NCI-H1105 (cell line): ENCODE measurements at regions not wholly inside any gene's neighbourhood (a gene's known extent, or its start where the extent isn't known, plus 50 kb on each side); places are given as distances from the start of the nearest gene placed in this dataset.
"Not testable (repeated sequence)": the region's sequence is repeated elsewhere in the genome, so short reads cannot be mapped to it uniquely, and the experiment has no call there.

Experiments used
- DNase-seq: peaks from one replicate; lab custom pipeline; 2025; lab: John Stamatoyannopoulos, UW

DNA sequence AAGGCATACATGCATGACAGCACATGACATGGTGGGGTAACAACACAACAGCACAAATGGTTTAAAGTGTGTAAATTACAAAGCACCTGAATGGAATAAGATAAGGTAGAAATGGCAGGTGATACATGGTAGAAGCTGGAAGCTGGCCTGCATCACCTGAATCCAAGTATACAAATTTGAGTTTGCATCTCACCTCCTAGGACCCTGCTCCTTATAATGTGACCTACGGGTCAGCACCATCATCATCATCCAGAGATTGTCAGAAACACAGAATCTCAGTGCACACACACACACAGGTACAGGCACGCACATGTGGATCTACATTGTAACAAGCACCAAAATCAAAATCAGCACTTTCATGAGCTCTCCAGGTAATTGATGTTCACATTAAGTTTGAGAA is 1048.2 kb upstream of the AUTS2 start:
- no peak for DNase-seq

DNA sequence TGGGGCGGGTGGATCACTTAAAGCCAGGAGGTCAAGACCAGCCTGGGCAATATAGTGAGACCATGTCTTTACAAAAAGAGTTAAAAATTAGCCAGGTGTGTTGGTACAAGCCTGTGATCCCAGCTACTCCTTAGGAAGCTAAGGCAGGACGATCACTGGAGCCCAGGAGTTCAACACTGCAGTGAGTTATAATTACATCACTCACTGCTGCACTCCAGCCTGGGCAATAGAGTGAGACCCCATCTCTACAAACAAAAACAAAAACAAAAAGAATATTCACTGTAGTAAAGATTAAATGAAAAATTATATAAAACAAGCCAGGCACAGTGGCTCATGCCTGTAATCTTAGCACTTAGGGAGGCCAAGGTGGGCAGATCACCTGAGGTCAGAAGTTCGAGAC is 1047.6 kb upstream of the AUTS2 start:
- no peak for DNase-seq

DNA sequence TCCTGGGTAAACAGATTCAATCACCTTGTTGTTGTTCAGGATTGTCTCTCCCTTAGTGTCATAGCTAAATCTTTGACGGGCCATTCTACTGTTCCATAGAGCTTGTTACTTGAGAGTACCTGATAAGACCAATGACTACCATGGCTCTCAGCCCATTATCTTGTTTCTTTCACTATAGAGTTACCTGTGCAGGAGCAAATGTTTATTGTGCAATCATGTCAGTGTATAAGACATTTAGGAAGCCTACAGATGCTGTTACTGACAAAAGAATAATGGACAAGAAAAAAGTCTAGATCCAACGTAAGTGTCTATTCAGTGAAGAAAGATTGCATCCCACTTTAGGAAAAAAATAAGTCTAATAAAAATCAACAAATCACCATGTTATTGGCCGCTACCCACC is 1041.7 kb upstream of the AUTS2 start:
- no peak for DNase-seq

DNA sequence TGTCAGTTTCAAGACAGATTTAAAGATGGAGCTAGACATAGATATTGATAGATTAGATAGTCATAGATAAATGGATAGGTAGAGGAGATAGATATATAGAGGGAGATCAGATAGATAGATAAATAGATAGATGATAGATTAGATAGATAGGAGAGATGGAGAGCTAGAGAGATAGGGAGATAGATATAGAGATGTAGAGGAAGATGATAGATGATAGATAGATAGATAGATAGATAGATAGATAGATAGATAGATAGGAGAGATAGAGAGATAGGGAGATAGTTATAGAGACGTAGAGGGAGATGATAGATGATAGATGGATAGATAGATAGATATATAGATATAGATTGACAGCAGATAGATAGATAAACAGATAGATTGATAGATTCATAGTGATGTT is 1038.8 kb upstream of the AUTS2 start:
- DNase-seq: no peak

DNA sequence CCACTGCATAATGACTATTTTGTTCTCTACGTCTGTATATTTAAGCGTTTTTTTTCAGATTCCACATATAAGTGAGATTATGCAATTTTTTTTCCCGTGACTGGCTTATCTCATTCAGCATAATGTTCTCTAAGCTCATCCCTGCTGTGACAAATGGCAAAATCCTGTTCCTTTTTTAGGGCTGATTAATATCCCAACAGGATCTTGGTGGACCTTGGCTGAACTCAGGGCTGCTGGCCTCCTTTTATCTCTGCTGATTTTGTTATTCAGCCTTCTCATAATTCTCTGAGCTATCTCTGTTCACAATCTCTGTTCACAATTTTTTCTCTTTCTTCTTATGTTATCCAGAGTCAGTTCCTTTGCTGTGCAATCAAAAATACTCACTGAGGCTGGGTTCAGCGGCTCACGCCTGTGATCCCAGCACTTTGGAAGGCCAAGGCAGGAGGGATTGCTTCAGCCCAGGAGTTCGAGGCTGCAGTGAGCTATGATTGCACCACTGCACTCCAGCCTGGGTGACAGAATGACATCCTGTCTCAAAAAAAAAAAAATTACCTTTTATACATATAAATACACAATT is 1035.9 kb upstream of the AUTS2 start:
- no peak for DNase-seq

DNA sequence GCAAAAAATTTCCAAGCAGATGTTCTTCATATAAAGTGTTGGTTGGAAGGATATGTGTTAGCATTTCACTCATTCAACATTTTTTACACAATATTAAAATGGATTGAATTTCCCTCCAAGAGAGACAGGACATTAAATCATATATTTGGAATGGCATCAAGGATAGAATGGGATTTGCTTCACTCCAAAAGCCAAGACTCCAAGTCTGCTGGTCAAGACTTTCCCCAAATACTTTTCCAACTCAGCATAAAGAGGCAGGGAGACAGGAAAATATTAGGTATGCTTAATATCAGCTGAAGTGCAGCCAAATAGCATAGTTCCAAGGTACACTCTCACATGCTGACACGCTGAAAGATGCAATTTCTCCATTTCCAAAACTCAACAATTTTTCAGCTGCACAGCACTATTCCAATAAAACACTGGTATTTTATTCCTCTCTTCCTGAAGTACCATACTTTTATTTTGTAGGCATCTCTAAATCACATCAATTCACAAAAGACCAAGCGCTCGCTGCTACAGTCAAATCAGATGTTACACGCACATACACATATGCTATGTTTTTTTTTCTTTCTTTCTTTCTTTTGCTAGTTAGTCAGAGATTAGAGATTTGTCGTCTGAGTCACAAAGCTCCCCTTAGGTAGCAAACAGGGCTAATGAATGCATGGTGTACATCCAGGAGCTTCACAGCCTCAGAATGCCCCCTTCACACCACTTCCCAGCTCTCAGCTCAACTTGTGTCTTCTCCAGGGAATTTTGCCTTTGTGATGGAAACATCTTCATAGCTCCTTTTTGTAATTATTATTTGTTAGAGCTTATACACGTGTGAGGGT is 1033.8 kb upstream of the AUTS2 start:
- no peak for DNase-seq

DNA sequence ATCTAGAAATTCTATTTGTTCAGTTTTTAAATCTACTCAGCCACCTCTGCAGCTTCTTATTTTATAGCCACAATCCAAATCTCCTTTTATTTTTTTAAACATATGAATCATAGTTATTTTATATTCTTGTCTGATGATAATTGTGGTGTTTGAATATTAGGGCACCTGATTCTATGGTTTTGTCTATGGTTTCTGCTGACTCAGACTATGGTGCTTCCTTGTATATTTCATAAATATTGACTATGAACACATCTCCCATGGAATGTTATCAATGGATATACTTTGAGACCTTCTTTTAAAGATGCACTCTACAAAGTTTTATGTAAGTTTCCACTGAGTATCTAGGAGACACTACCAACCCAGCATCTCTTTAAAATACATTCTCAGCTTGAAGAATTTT is 1027.0 kb upstream of the AUTS2 start:
- DNase-seq: no peak

DNA sequence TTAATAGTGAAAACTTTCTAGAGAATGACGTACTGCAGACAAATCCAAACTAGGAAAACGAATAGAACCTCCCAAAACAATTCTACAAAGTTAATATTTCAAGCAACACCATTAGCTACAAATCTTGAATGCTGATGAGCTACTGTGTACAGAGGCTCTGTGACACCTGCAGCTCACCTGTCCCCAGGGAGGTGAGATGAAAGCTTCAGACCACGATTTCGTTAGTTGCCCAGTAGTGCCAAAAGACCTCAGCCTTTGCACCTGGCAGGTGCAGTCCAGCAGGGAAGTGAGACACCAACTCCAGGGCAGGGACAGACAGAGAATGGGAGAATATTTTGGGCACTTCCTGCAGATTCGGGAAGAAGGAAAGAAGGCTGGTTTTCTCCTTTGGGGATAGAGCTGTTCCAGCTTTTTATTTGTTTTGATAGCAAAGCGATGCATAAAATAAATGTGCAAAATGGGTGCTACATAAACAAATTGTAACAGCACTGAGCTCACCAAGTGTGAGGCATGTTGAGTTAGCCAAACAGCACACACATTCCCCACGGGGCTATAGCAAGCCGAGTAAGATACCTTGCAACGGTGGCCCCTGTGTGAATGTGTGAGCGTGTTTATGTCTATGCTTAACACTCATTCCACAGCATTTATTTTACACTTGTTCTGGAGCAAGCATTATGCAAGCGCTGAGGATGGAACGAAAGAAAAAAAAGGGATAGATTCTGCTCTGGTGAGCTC is 1024.8 kb upstream of the AUTS2 start:
- DNase-seq: peak; percentile 83

DNA sequence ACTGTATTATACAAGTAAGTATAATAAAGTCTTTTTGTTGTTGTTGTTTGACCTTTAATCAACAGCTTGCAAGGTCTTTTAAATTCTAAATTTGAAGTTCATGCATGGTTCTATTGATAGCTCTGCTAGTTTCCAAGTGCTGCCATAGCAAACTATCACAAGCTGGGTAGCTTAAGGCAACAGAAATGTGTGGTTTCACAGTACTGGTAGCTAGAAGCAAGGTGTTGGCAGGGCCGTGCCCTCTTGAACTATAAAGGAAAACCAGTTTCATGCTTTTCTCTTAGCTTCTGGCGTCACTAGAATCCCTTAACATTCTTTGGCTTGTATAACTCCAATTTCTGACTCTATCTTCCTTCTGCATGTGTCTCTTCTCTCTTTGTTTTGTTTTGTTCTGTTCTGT is 1021.9 kb upstream of the AUTS2 start:
- DNase-seq: no peak

DNA sequence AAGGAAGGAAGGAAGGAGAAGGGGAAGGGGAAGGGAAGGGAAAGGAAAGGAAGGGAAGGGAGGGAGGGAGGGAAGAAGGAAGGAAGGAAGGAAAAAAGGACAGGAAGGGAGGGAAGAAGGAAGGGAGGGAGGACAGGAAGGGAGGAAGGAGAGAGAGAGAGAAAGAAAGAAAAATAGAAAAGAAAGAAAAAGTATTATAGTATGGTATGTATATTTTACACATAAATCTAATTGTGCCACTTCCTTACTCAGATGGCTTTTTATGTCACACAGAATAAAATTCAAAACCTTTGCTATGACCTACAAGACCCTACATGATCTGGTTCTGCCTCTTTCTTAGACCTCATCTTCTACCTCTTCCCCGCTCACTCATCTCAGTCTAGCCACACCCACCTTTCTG is 1016.9 kb upstream of the AUTS2 start:
- DNase-seq: no peak

DNA sequence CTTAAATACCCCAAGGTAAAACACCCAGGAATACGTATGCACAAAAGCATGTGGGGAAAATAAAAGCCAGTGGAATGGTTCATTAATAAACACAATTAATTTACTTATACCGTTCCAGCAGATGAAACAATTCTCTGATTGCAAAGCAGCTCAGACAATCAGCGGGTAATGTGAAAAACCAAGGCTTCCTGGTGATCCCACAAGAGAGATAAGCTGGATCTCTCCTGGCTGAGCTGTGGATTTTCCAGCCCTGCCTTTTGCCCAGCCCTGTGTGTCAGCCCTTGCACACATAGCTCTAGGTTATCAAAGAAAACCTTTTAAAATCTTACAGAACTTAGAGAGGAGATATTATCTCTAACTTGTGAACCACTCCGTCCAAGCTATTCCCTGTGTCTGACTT is 1010.7 kb upstream of the AUTS2 start:
- DNase-seq: no peak

DNA sequence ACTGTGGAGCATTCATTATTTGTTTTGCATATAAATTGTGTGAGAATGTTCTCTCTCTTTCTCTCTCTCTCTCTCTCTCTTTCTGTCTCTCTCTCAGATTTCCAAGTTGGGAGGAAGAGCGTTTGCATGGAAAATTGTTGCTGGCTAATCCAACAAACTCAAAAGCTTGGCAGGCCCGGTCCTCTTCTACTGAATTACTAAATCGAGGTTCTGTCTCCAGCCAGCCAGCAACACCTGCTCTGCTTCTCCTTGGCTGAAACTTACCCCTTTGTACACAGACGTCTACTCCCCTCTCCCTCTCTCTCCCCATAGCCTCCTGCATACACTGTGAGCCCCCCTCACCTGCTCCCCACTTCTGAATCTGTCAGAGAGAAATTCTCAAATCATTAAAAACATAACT is 996.4 kb upstream of the AUTS2 start:
- DNase-seq: no peak

DNA sequence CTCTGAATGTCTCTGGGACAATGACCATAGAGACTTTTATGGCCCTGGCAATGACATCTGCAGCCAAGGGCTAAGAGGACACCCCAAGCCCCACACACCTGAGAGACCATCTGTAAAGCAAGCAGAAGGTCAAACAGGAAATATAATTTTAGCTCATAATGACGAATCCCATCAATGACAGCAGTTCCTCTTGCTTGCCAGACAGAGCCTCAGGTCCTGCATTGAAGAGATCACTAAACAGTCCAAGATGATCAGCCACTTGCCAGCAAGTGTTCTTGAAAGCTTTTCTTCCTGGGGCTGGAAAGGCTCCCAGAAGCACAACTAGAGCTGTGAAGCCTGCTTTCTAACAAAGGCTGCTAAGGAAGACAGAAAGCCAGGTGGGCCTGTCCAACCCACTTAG is 993.7 kb upstream of the AUTS2 start:
- no peak for DNase-seq

DNA sequence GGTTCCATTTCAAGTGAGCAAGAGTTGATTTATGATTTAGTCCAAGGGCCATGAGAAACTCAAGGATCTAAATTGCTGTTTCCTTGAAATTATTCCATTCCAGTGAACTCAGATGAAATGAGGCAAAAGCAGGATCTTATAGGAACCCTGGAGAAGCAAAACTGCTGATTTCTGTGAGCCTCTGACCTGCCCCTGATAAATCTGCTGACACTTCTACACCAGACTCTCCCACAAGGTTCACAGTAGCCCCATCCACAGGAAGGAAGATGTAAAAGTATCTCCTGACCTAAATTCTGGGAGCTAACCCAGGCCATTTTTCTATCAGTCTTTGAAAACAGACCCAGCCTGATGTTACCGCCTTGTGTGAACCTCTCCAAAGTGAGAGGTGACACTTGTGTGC is 987.6 kb upstream of the AUTS2 start:
- DNase-seq: no peak

DNA sequence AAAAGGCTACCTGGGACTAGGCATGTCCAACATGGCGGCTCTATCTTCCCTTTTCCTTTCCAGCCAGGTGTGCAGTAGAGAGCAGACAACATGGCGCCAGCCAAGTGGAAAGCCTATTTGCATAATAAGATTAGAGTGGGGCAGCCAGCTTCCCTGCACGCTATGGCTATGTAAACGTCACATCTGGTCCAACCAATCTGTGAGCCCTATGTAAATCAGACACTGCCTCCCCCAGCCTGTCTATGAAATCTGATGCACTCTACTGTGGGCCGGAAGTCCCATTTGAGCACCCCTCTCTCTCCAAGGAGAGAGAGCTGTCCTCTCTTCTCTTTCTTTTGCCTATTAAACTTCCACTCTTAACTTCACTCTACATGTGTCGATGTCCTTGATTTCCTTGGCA is 984.9 kb upstream of the AUTS2 start:
- peak; percentile 9 for DNase-seq

DNA sequence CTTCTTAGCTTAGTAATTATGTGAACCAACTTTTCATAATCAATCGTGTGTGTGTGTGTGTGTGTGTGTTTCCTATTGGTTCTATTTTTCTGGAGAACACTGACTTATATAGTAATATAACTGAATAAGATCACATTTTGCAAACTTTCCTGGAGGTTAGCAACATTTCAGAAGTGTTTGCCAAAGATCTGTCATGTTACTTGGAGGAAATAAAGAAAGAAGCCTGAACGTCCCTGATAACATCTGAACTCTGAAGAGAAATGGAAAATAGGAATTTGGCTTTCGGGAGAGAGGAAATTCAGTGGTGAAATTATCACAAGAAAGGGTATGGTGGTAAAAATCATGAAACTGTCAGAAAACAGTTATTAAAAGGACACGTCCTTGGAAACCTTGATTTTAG is 984.4 kb upstream of the AUTS2 start:
- no peak for DNase-seq

DNA sequence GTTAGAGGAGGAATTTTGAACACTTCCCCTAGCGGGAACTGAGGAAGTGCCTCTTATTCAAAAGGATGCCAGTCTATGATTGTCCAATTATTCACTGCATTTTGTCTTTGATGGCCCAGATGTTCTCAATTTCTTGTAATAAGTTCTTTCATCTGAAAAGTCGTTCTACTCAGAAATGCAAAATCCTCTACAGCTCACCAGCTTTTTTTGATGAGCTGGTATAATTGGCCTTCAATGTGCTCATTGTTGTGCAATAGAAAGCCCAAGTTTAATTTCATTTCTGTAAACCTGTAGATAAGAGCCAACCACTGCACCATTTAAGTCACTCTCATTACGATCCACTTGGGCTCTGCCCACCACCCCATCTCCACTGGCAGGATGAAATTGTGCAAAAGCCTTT is 978.7 kb upstream of the AUTS2 start:
- DNase-seq: no peak

DNA sequence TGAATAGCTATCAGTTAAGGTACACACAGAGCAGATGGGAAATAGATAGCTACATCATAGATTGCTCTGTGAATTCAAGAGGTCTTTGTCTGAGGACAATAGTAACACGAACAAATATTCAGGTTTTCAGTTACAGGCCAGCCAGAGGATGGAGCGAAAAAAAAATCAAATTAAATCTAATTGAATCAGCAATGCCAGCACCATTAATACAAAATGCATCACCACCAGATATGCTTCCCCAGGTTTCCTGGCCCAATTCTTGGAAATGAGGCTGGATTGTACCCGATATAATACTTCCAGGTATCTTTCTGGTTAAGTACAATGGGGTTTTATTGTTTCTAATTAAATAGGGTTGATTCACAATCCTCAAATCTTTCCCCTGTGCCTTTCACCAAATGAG is 975.8 kb upstream of the AUTS2 start:
- DNase-seq: no peak

DNA sequence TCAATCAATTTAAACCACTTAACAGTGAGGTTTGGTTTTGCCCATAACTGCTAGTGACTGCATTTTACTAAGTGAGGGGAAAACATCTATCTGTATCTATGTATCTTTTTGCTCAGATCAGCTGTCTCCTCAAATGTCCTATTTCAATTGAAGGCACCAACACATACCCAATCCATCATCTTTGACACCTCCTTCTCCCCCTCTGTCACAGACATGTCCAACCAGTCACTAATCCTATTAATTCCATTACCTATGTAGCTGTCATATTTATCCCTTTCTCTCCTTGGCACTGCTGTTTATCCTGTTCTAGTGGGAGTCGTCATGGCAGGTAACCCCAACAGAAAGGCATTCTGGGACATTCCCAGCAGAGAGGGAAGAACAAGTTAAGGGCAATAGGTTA is 975.2 kb upstream of the AUTS2 start:
- no peak for DNase-seq

DNA sequence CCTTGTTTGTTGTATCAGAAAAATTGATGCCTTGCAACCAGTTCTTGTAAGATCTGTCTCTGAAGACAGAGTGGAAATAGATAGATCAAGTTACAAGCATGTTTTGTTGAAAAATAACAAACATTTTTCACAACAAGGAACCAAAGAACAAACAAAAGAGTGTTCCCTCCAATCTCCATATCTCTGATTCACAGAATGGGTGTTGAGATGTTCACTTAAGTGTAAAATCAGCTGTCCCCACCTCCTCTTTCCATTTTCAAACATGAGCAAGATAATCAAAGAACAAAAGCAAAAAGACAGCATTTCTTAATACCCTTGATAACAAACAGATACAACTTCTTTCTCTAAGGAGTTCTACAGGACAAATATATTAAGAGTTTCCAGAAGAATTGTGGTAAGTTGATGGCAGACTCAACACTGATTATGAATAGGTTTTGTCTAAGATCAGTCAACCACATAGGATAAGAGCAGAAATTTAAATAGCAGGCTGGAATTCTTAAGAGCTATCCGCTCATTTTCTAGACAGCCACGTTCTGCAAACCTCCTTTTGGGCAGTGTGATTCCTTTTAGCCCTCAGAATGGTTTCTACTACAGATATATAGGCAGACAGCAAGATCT is 970.9 kb upstream of the AUTS2 start:
- DNase-seq: no peak

DNA sequence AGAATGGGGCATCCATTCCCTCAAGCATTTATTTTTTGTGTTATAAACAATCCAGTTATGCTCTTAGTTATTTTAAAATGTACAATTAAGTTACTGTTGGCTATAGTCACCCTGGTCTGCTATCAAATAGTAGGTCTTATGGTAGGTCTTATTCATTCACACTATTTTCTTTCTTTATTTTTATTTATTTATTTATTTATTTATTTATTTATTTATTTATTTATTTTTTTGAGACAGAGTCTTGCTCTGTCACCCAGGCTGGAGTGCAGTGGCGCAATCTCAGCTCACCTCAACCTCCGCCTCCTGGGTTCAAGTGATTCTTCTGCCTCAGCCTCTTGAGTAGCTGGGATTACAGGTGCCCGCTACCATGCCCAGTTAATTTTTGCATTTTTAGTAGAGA is 967.4 kb upstream of the AUTS2 start:
- not testable (repeated sequence) for DNase-seq

DNA sequence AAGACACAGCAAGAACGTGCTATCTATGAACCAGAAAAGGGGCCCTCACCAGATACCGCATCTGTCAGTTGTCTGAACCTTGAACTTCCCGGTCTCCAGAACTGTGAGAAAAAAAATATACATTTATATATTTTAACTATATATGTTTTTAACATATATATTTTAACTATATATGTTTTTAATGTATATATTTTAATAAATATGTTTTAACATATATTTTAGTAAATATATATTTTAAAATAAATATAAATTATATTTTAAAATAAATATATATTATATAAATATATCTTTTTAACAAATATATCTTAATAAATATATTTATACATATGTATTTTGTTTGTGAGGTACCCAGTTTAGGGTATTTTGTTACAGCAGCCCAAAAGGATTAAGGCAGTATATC is 958.2 kb upstream of the AUTS2 start:
- no peak for DNase-seq

DNA sequence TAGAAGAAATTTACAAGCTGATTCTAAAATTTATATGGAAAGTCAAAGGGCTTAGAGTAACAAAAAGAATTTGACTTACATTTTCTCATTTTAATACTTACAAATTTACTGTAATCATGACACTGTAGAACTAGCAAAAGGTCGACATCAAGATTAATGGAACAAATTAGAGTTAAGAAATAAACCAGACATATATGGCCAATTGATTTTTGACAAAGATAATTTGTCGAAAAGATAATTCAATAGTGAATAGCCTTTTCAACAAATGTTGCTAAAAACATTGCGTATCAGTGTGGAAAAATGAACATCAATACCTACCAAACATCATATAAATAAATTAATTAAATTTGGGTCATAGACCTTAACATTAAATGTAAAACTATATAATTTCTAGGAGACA is 955.5 kb upstream of the AUTS2 start:
- DNase-seq: no peak
